HG03354 (cell line): ENCODE measurements at regions not wholly inside any gene's neighbourhood (a gene's known extent, or its start where the extent isn't known, plus 50 kb on each side); places are given as distances from the start of the nearest gene placed in this dataset.
"Not testable (repeated sequence)": the region's sequence is repeated elsewhere in the genome, so short reads cannot be mapped to it uniquely, and the experiment has no call there.

ENCODE experiments used
- ATAC-seq: cut with Tn5 transposase; IDR thresholded peaks from one replicate; pipeline ENCODE4 v1.9.1; 2021; ENCODE audit warnings: mild to moderate bottlenecking; ENCODE audit not compliant: unreplicated experiment, poor library complexity, severe bottlenecking

- ATAC-seq: no peak
These were observed 288.7 kb upstream of the KCND2 start for GRCh38 chr7:119984247-119984646.

GRCh38 chr7:119988401-119988800 lies 284.6 kb upstream of the KCND2 start:
- ATAC-seq: no peak

- ATAC-seq: no peak
These were observed 278.0 kb upstream of the KCND2 start for GRCh38 chr7:119994928-119995327.

GRCh38 chr7:119996634-119997033 lies 276.3 kb upstream of the KCND2 start:
- no peak for ATAC-seq

GRCh38 chr7:119999738-120000475 lies 273.1 kb upstream of the KCND2 start:
- no peak for ATAC-seq

- ATAC-seq: no peak
These were observed 267.3 kb upstream of the KCND2 start for GRCh38 chr7:120005720-120006119.

GRCh38 chr7:120014301-120014700 lies 258.7 kb upstream of the KCND2 start:
- ATAC-seq: not testable (repeated sequence)

- ATAC-seq: no peak
These were observed 258.0 kb upstream of the KCND2 start for GRCh38 chr7:120014925-120015465.

GRCh38 chr7:120021085-120021484 lies 251.9 kb upstream of the KCND2 start:
- no peak for ATAC-seq

GRCh38 chr7:120023494-120024167 lies 249.3 kb upstream of the KCND2 start:
- ATAC-seq: no peak

- no peak for ATAC-seq
These were observed 244.3 kb upstream of the KCND2 start for GRCh38 chr7:120028636-120029035.

GRCh38 chr7:120030876-120031275 lies 242.1 kb upstream of the KCND2 start:
- ATAC-seq: no peak

GRCh38 chr7:120033114-120033513 lies 239.9 kb upstream of the KCND2 start:
- ATAC-seq: no peak

- no peak for ATAC-seq
These were observed 233.8 kb upstream of the KCND2 start for GRCh38 chr7:120039138-120039537.

GRCh38 chr7:120041798-120042197 lies 231.2 kb upstream of the KCND2 start:
- no peak for ATAC-seq

- no peak for ATAC-seq
These were observed 229.7 kb upstream of the KCND2 start for GRCh38 chr7:120043250-120043649.

- ATAC-seq: no peak
These were observed 220.0 kb upstream of the KCND2 start for GRCh38 chr7:120052884-120053382.

- no peak for ATAC-seq
These were observed 219.5 kb upstream of the KCND2 start for GRCh38 chr7:120053390-120053961.

GRCh38 chr7:120054376-120055100 lies 218.4 kb upstream of the KCND2 start:
- no peak for ATAC-seq

- ATAC-seq: no peak
These were observed 217.7 kb upstream of the KCND2 start for GRCh38 chr7:120055300-120055699.
